CD4-positive, alpha-beta T cell treated with Interleukin-2 at 100 ng/mL for 4 hours (primary cell): ENCODE measurements at regions not wholly inside any gene's neighbourhood (a gene's known extent, or its start where the extent isn't known, plus 50 kb on each side); places are given as distances from the start of the nearest gene placed in this dataset.
"Not testable (repeated sequence)": the region's sequence is repeated elsewhere in the genome, so short reads cannot be mapped to it uniquely, and the experiment has no call there.

Experiments
- DNase-seq: peaks from one replicate; pipeline ENCODE4 v3.0.0-alpha.2; 2020; ENCODE audit warnings: low spot score

GRCh38 chr7:65453341-65454030 lies 79.8 kb downstream of the ZNF92 start:
- no peak for DNase-seq

GRCh38 chr7:65454469-65454868 lies 80.8 kb downstream of the ZNF92 start:
- no peak for DNase-seq

GRCh38 chr7:65455050-65455449 lies 81.4 kb downstream of the ZNF92 start:
- not testable (repeated sequence) for DNase-seq

- no peak for DNase-seq
Measured at GRCh38 chr7:65457705-65458104, 84.0 kb downstream of the ZNF92 start.

- DNase-seq = no peak
Measured at GRCh38 chr7:65459438-65459837, 85.8 kb downstream of the ZNF92 start.

GRCh38 chr7:65462148-65462716 lies 88.6 kb downstream of the ZNF92 start:
- no peak for DNase-seq

- no peak for DNase-seq
Measured at GRCh38 chr7:65463184-65463583, 89.5 kb downstream of the ZNF92 start.

GRCh38 chr7:65469919-65470558 lies 96.4 kb downstream of the ZNF92 start:
- DNase-seq = not testable (repeated sequence)

- DNase-seq = no peak
Measured at GRCh38 chr7:65471587-65471986, 97.9 kb downstream of the ZNF92 start.

GRCh38 chr7:65475040-65475726 lies 101.5 kb downstream of the ZNF92 start:
- no peak for DNase-seq

- DNase-seq = peak; percentile 40
Measured at GRCh38 chr7:65475734-65476319, 102.2 kb downstream of the ZNF92 start.

GRCh38 chr7:65477326-65477725 lies 103.7 kb downstream of the ZNF92 start:
- DNase-seq = no peak

GRCh38 chr7:65489260-65489767 lies 115.7 kb downstream of the ZNF92 start:
- no peak for DNase-seq

GRCh38 chr7:65496697-65497096 lies 123.0 kb downstream of the ZNF92 start:
- not testable (repeated sequence) for DNase-seq

- DNase-seq = no peak
Measured at GRCh38 chr7:65503434-65504152, 129.9 kb downstream of the ZNF92 start.

- DNase-seq = not testable (repeated sequence)
Measured at GRCh38 chr7:65504504-65505319, 131.1 kb downstream of the ZNF92 start.

- not testable (repeated sequence) for DNase-seq
Measured at GRCh38 chr7:65505320-65505633, 131.6 kb downstream of the ZNF92 start.

GRCh38 chr7:65508581-65509367 lies 135.1 kb downstream of the ZNF92 start:
- not testable (repeated sequence) for DNase-seq

- DNase-seq = no peak
Measured at GRCh38 chr7:65509368-65510186, 135.9 kb downstream of the ZNF92 start.
